ENCODE measurements at regions not wholly inside any gene's neighbourhood (a gene's known extent, or its start where the extent isn't known, plus 50 kb on each side); places are given as distances from the start of the nearest gene placed in this dataset.

GRCh38 chr11:112345166-112345565 is 84.5 kb upstream of the PLET1 start (continued):
- no peak for TF ChIP-seq GABPA (IDR thresholded peaks at IDR 0.05; ENCODE audit: borderline replicate concordance, insufficient read depth, low read length)
- no peak for TF ChIP-seq CTCF (IDR thresholded peaks at IDR 0.05; ENCODE audit: control extremely low read depth in 1 of 3, insufficient read depth in 1 of 3, low read depth in 1 of 3, low read length in 3 of 3)
- TF ChIP-seq SP4 (IDR thresholded peaks at IDR 0.05; ENCODE audit: low read length), result no peak
- no peak for TF ChIP-seq POLR2A (IDR thresholded peaks at IDR 0.05; ENCODE audit: control extremely low read depth in 1 of 2, low read depth in 2 of 2, low read length in 2 of 2)
- TF ChIP-seq RXRA (IDR thresholded peaks at IDR 0.05; ENCODE audit: insufficient read depth, low read depth, low read length), result no peak
- TF ChIP-seq YY1 (IDR thresholded peaks at IDR 0.05; ENCODE audit: low read depth, low read length), result no peak
- TF ChIP-seq RFX5 (IDR thresholded peaks at IDR 0.05; ENCODE audit: borderline replicate concordance, low read depth, low read length), result no peak

All from H1 (cell line).